CD14-positive monocyte (primary cell): ENCODE measurements at regions not wholly inside any gene's neighbourhood (a gene's known extent, or its start where the extent isn't known, plus 50 kb on each side); places are given as distances from the start of the nearest gene placed in this dataset.

Experiments used
- DNase-seq, 3 donors: peaks; one replicate each; pipeline ENCODE4 v3.0.0-alpha.2; 2011 to 2022
- H2AFZ ChIP-seq: 2 replicates; pipeline ENCODE4 v1.6.0; 2012; ENCODE audit warnings: mild to moderate bottlenecking, low read depth, low read length, inconsistent platforms; ENCODE audit not compliant: insufficient read depth, poor library complexity, severe bottlenecking
- H3K27ac ChIP-seq, 2 donors: 1 replicate in 1 of 2; 2 replicates in 1 of 2; pipeline ENCODE4 v1.5.1; 2012 to 2013; ENCODE audit warnings: low read length in 2 of 2, control low read depth in 1 of 2, inconsistent platforms in 1 of 2, low read depth in 1 of 2, mild to moderate bottlenecking in 1 of 2
- H3K27me3 ChIP-seq, 2 donors: one replicate each; pipeline versions ENCODE4 v1.6.0 to v1.6.1; 2011 to 2013; ENCODE audit warnings: low read length in 2 of 2; ENCODE audit not compliant: control insufficient read depth in 2 of 2, insufficient read depth in 2 of 2
- H3K36me3 ChIP-seq, 2 donors: replicated peaks in 1 of 2; 1 replicate in 1 of 2; 2 replicates in 1 of 2; pipeline versions ENCODE4 v1.5.1 to v1.6.1; 2012 to 2013; ENCODE audit warnings: low read length in 2 of 2, control low read depth in 1 of 2, inconsistent platforms in 1 of 2, mild to moderate bottlenecking in 1 of 2; ENCODE audit not compliant: insufficient read depth in 2 of 2, control insufficient read depth in 1 of 2
- H3K4me1 ChIP-seq, 2 donors: 1 replicate in 1 of 2; 2 replicates in 1 of 2; pipeline versions ENCODE4 v1.5.1 to v1.6.1; 2012 to 2013; ENCODE audit warnings: low read length in 2 of 2, control low read depth in 1 of 2, inconsistent platforms in 1 of 2, mild to moderate bottlenecking in 1 of 2, moderate library complexity in 1 of 2; ENCODE audit not compliant: insufficient read depth in 2 of 2, control insufficient read depth in 1 of 2
- H3K4me2 ChIP-seq: replicated peaks from 2 replicates; pipeline ENCODE3; 2012; ENCODE audit warnings: low read length, moderate library complexity, mild to moderate bottlenecking; ENCODE audit not compliant: poor library complexity, severe bottlenecking; ENCODE audit errors: extremely low read depth
- H3K4me3 ChIP-seq, 3 experiments: fragments of 200-600 bp in 1 of 3; sonication (generic) in 1 of 3; replicated peaks in 1 of 3; 1 replicate in 2 of 3; 2 replicates in 1 of 3; pipeline ENCODE4 v1.5.1; 2011 to 2013; ENCODE audit warnings: low read length in 3 of 3, mild to moderate bottlenecking in 3 of 3, control low read depth in 2 of 3, low read depth in 2 of 3, inconsistent platforms in 1 of 3, moderate library complexity in 1 of 3
- H3K79me2 ChIP-seq: 2 replicates; pipeline ENCODE4 v1.6.0; 2012; ENCODE audit warnings: mild to moderate bottlenecking, control low read depth, inconsistent platforms, low read length, moderate library complexity; ENCODE audit not compliant: insufficient read depth
- H3K9ac ChIP-seq: 2 replicates; pipeline ENCODE4 v1.6.0; 2017; ENCODE audit warnings: low read length, mild to moderate bottlenecking; ENCODE audit not compliant: insufficient read depth, poor library complexity, severe bottlenecking
- H3K9me3 ChIP-seq, 2 donors: replicated peaks in 1 of 2; 1 replicate in 1 of 2; 2 replicates in 1 of 2; pipeline versions ENCODE4 v1.5.1 to v1.6.1; 2012 to 2013; ENCODE audit warnings: low read length in 2 of 2, control low read depth in 1 of 2; ENCODE audit not compliant: control insufficient read depth in 1 of 2, insufficient read depth in 1 of 2
- H4K20me1 ChIP-seq: 2 replicates; pipeline ENCODE4 v1.6.0; 2012; ENCODE audit warnings: mild to moderate bottlenecking, low read length, control low read depth, moderate library complexity; ENCODE audit not compliant: insufficient read depth
- H3K27ac Mint-ChIP-seq, 7 donors: one replicate each; pipeline ENCODE4 v1.8.0; 2020; ENCODE audit warnings: mild to moderate bottlenecking in 7 of 7, mixed read lengths in 7 of 7, moderate library complexity in 6 of 7, inconsistent platforms in 2 of 7
- H3K27me3 Mint-ChIP-seq, 3 donors: one replicate each; pipeline ENCODE4 v1.8.0; 2021 to 2022; ENCODE audit warnings: low read depth in 3 of 3, mild to moderate bottlenecking in 3 of 3, mixed read lengths in 3 of 3, moderate library complexity in 3 of 3, inconsistent platforms in 1 of 3
- H3K36me3 Mint-ChIP-seq, 2 donors: one replicate each; pipeline ENCODE4 v1.8.0; 2020; ENCODE audit warnings: mixed read lengths in 2 of 2, inconsistent platforms in 1 of 2, mild to moderate bottlenecking in 1 of 2
- H3K4me1 Mint-ChIP-seq: one replicate; pipeline ENCODE4 v1.8.0; 2020; ENCODE audit warnings: mild to moderate bottlenecking, mixed read lengths
- H3K4me3 Mint-ChIP-seq, 2 donors: one replicate each; pipeline ENCODE4 v1.8.0; 2020; ENCODE audit warnings: mild to moderate bottlenecking in 2 of 2, mixed read lengths in 2 of 2, moderate library complexity in 1 of 2
- H3K9me3 Mint-ChIP-seq, 7 donors: one replicate each; pipeline ENCODE4 v1.8.0; 2020 to 2022; ENCODE audit warnings: mixed read lengths in 7 of 7, mild to moderate bottlenecking in 6 of 7, moderate library complexity in 6 of 7, inconsistent platforms in 2 of 7
- WGBS: methylation state at CpG from one replicate; pipeline ENCODE4 v1.1.5; 2013; ENCODE audit warnings: missing lambda C conversion rate; ENCODE audit not compliant: insufficient coverage; 5-methylcytosine and 5-hydroxymethylcytosine counted together
- intact Hi-C, 2 donors: fragments of 100-400 bp; cut with micrococcal nuclease; formaldehyde crosslinking; loops; one replicate each; pipeline versions ENCODE4 v1.15.0 to v1.15.1; 2023
- TF ChIP-seq, protein P1 (sequence below): fragments of 200-600 bp; IDR thresholded peaks from one replicate; pipeline ENCODE4 v1.8.0; 2022; ENCODE audit warnings: antibody characterized with exemption, mild to moderate bottlenecking

DNA sequence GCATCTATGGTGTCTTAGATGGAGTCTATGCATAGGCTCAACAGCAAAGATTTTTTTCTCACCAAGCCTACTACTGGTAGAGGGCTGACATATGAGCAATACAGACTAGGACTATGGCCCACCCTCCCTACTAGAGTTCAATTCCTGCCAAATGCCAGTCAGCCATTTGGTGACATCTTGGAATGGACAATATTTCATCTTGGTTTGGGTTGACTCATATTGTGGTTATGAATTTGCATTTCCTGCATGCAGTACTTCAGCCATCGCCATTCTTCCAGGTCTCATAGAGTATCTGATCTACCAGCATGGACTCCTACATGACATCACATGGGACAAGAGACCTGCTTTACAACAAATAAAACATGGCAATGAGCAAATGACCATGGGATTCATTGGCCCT is 778.1 kb upstream of the SOX9 start:
- H3K9me3 ChIP-seq: peaks cover 5 to 17% of the 10 kb centered on the region in 2 donors
- WGBS: 67% methylated on average over 1 of the region's 1 CpG
- no peak overlapping the region for H2AFZ ChIP-seq
- H3K36me3 Mint-ChIP-seq: no peaks in the 10 kb centered on the region
- no peak overlapping the region for H3K4me3 ChIP-seq
- no peaks in the 10 kb centered on the region for H3K4me1 ChIP-seq
- no peaks in the 10 kb centered on the region for H3K27me3 Mint-ChIP-seq
- no peaks in the 10 kb centered on the region for H3K36me3 ChIP-seq
- no peaks in the 10 kb centered on the region for H3K27me3 ChIP-seq
- TF ChIP-seq, protein P1, sequence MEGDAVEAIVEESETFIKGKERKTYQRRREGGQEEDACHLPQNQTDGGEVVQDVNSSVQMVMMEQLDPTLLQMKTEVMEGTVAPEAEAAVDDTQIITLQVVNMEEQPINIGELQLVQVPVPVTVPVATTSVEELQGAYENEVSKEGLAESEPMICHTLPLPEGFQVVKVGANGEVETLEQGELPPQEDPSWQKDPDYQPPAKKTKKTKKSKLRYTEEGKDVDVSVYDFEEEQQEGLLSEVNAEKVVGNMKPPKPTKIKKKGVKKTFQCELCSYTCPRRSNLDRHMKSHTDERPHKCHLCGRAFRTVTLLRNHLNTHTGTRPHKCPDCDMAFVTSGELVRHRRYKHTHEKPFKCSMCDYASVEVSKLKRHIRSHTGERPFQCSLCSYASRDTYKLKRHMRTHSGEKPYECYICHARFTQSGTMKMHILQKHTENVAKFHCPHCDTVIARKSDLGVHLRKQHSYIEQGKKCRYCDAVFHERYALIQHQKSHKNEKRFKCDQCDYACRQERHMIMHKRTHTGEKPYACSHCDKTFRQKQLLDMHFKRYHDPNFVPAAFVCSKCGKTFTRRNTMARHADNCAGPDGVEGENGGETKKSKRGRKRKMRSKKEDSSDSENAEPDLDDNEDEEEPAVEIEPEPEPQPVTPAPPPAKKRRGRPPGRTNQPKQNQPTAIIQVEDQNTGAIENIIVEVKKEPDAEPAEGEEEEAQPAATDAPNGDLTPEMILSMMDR: no peak
- intact Hi-C loops: loop anchor here in 1 of 2 donors (5.0 kb wide), 1 partner anchor 50 kb away; no protein-coding TSS in a partner anchor
- H3K79me2 ChIP-seq: no peaks in the 10 kb centered on the region
- H3K9me3 Mint-ChIP-seq: peaks cover 1 to 23% (median 9%) of the 10 kb centered on the region in 7 donors
- H4K20me1 ChIP-seq: no peaks in the 10 kb centered on the region
- no peak overlapping the region for H3K9ac ChIP-seq
- no peak overlapping the region for H3K4me2 ChIP-seq
- DNase-seq: no peak
- no peaks in the 10 kb centered on the region for H3K4me1 Mint-ChIP-seq
- H3K4me3 Mint-ChIP-seq: no peak overlapping the region
- no peak overlapping the region for H3K27ac Mint-ChIP-seq
- H3K27ac ChIP-seq: no peak overlapping the region

DNA sequence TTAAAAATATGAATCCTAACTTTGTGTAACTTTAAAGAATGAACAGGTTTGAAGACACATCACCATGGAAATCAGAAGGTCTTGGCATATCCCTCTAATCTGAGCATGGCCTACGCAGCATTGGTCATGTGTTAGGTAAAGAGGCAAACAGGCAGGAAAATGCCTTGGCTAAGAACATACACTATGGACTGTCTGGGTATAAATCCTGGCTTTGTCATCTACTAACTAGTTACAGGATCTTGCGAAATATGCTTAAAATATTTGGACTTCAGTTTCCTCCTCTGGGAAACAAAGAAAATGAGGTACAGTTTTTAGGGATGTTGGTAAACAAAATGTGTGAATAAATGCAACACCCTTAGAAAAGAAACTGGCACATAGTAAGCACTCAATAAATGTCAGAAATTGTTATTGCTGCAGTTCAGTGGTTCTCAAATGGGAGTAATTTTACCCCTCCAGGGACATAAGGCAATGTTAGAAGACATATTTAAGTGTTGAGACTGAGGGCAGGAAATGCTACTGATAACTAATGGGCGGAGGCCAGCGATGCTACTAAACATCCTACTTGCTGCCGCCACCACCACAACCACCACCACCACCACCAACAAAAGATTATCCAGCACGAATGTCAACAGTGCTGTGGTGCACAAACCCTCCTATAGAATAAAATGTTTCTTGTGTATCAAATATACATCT is 770.8 kb upstream of the SOX9 start:
- no peaks in the 10 kb centered on the region for H3K27me3 Mint-ChIP-seq
- DNase-seq: no peak
- TF ChIP-seq, protein P1: no peak
- Histone ChIP-seq H3K4me3 (no peak overlapping the region), H3K27ac (no peak overlapping the region), H3K36me3 (no peaks in the 10 kb centered on the region), H3K27me3 (no peaks in the 10 kb centered on the region), H3K4me2 (no peak overlapping the region), H2AFZ (no peak overlapping the region), H3K9ac (no peak overlapping the region), H3K9me3 (peaks cover 5 to 9% of the 10 kb centered on the region in 2 donors), H3K4me1 (no peaks in the 10 kb centered on the region), H4K20me1 (no peaks in the 10 kb centered on the region), H3K79me2 (no peaks in the 10 kb centered on the region)
- intact Hi-C loops: no loop called here
- H3K27ac Mint-ChIP-seq: no peak overlapping the region
- H3K4me3 Mint-ChIP-seq: no peak overlapping the region
- peaks cover 0 to 16% (median 5%) of the 10 kb centered on the region in 7 donors for H3K9me3 Mint-ChIP-seq
- WGBS: no CpG with 5 or more reads among the region's 6 CpGs
- H3K4me1 Mint-ChIP-seq: no peaks in the 10 kb centered on the region
- no peaks in the 10 kb centered on the region for H3K36me3 Mint-ChIP-seq
